A673 (cell line): ENCODE measurements at regions not wholly inside any gene's neighbourhood (a gene's known extent, or its start where the extent isn't known, plus 50 kb on each side); places are given as distances from the start of the nearest gene placed in this dataset.

Experiments used
- EZH2 ChIP-seq: fragments of 200-600 bp; sonication (generic); IDR thresholded peaks from 2 replicates; pipeline ENCODE4 v1.6.1; 2017; ENCODE audit warnings: borderline replicate concordance, low read depth, mild to moderate bottlenecking, mixed read lengths, antibody characterized with exemption, low read length; ENCODE audit not compliant: poor library complexity, severe bottlenecking
- TF ChIP-seq, protein P1 (sequence below): fragments of 300-800, 200-600 bp; sonication (generic); conservative IDR thresholded peaks from 2 replicates; pipeline ENCODE4 v1.5.1; 2017; ENCODE audit warnings: low read depth, mild to moderate bottlenecking, antibody characterized with exemption, low read length, moderate library complexity, mixed read lengths

DNA sequence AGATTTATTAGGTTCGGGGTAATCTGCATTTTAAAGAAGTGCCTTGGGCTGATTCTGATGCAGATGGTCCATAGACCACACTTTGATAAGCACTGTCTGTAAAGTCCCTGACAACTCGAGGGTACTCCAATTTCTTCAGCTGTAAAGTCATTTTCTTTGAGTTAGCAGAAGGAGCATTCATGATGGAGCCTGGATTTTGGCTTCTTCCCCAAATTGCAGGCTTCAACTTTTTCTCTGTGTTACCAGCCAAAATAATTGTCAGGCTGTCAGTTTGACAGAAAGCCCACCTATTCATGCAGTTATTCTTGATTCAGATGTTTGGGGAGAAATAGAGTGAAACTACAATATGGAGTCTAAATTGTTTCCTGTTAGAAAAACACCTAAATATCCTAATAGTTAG, 66.0 kb downstream of the RPL37A start:
- TF ChIP-seq, protein P1, sequence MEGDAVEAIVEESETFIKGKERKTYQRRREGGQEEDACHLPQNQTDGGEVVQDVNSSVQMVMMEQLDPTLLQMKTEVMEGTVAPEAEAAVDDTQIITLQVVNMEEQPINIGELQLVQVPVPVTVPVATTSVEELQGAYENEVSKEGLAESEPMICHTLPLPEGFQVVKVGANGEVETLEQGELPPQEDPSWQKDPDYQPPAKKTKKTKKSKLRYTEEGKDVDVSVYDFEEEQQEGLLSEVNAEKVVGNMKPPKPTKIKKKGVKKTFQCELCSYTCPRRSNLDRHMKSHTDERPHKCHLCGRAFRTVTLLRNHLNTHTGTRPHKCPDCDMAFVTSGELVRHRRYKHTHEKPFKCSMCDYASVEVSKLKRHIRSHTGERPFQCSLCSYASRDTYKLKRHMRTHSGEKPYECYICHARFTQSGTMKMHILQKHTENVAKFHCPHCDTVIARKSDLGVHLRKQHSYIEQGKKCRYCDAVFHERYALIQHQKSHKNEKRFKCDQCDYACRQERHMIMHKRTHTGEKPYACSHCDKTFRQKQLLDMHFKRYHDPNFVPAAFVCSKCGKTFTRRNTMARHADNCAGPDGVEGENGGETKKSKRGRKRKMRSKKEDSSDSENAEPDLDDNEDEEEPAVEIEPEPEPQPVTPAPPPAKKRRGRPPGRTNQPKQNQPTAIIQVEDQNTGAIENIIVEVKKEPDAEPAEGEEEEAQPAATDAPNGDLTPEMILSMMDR: no peak
- no peak for TF ChIP-seq EZH2
